Muscle of arm (tissue), 1 donor: ENCODE measurements at regions not wholly inside any gene's neighbourhood (a gene's known extent, or its start where the extent isn't known, plus 50 kb on each side); places are given as distances from the start of the nearest gene placed in this dataset.
"Not testable (repeated sequence)": the region's sequence is repeated elsewhere in the genome, so short reads cannot be mapped to it uniquely, and the experiment has no call there.

Experiments used
- DNase-seq: peaks from one replicate; pipeline ENCODE4 v3.0.0-alpha.2; 2013

DNA sequence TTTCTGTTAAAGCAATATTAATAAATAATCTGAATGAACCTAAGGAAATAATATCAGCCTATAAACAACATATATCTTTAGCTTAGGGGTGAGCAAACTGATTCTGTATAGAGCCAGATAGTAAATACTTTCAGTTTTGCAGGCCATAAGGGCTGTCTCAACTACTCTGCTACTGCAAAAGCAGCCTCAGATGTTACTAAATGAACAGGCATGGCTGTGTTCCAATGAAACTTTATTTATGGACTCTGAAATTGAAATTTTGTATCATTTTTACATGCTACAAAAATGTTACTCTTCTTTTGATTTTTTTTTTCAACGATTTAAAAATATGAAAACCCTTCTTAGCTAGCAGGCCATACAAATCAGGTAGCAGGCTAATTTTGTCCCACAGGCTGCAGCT is 212.8 kb upstream of the PRICKLE2 start:
- DNase-seq, result no peak

DNA sequence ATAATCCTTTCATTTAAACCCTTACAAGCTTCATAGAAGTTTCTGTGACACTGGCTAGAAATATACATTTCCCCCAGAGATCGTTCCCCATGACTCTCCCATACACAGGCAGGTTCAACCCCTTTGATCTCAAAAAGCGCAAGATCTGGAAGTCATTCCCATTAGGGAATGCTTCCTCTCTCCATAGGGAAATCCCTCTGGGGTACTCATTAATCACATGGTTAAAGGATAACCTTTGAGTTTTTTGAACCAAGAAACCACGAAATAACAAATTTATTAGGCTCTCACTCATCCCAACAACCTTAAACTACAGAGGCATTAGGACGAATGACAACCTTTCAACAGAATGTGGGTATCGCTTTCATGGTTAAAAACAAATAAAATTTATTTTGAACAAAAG is 211.9 kb upstream of the PRICKLE2 start:
- no peak for DNase-seq

DNA sequence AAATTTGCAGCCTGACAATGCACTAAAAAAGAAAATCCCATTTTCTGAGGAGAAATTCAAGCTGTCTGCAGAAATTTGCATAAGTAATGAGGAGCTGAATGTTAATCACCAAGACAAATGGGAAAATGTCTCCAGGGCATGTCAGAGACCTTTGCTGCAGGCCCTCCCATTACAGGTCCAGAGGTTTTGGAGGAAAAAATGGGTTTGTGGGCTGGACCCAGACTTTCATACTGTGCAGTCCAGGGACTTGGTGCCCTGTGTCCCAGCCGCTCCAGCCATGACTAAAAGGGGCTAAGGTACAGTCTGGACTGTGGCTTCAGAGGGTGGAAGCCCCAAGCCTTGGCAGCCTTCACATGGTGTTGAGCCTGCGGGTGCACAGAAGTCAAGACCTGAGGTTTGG is 209.8 kb upstream of the PRICKLE2 start:
- not testable (repeated sequence) for DNase-seq

DNA sequence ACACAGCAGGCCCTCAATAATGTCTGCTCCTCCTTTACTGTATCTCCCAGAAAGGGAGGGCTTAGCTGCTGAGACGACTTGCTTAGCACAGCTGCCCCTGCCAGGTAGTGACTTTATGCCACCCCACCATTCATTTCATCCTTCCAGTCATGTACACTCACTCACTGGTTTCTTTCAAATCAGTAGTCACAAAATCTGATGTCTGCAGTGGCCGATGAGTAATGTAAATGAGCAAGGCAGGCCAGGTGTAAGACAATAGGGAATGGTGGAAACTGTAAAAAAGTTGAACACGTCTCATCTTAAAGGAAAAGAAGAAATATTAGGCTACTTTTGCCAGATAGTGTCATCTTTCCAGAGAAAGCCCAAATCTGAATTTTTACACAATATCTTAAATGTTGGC is 207.6 kb upstream of the PRICKLE2 start:
- DNase-seq, result no peak

GRCh38 chr3:64431526-64432091 is 206.3 kb upstream of the PRICKLE2 start:
- DNase-seq, result no peak

DNA sequence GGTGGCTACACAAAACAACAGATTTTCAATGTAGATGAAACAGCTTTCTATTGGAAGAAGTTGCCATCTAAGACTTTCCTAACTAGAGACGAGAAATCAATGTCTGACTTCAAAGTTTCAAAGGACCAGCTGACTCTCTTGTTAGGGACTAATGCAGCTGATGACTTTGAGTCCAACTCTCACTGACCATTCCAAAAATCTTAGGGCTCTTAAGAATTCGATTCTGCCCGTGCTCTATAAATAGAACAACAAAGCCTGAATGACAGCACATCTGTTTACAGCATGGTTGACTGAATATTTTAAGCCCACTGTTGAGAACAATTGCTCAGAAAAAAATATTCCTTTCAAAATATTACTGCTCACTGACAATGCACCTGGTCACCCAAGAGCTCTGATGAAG is 202.4 kb upstream of the PRICKLE2 start:
- no peak for DNase-seq

- DNase-seq, result no peak
Measured at GRCh38 chr3:64426551-64426950, 201.3 kb upstream of the PRICKLE2 start.

GRCh38 chr3:64422932-64423331 is 197.7 kb upstream of the PRICKLE2 start:
- DNase-seq, result no peak

DNA sequence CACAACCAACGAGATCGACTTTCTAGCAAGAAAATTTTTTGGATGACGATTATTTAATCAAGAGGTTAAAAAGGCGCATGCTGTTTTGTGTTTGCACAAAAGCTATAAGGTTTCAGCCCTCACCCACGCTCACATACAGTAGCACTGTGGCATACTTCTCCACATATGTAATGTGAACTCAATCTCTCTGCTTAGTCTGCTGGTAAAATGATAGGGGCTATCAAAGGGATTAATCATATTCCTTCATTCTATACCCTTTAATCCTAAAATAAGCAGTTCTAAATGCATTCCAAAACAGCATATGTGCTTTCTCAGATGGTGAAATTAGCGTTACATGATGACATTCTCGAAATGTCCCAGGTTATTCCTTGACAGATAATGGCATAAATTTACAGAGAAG is 196.9 kb upstream of the PRICKLE2 start:
- no peak for DNase-seq

DNA sequence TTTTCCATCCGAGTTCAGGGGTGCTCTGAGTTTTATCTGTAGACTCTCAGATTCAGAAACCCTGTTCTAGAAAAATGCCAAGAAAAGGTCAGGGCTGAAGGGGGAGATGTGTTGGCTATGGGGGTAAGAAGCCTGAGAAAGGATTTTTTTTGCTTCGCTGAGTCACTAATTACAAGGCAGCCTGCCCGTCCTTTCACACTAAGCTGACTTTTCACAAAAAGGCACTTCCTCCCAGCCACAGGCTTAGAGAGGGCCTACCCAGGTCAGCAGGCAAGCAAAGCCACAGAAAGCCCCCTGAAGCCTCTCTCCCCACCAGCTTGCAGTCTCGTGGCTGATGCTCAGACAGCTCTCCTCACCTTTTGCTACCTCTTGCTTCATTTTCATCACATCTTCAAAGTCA is 192.6 kb upstream of the PRICKLE2 start:
- DNase-seq, result no peak

- DNase-seq, result no peak
Measured at GRCh38 chr3:64414043-64414442, 188.8 kb upstream of the PRICKLE2 start.

GRCh38 chr3:64411101-64411500 is 185.8 kb upstream of the PRICKLE2 start:
- DNase-seq, result no peak

GRCh38 chr3:64410226-64410625 is 185.0 kb upstream of the PRICKLE2 start:
- no peak for DNase-seq

DNA sequence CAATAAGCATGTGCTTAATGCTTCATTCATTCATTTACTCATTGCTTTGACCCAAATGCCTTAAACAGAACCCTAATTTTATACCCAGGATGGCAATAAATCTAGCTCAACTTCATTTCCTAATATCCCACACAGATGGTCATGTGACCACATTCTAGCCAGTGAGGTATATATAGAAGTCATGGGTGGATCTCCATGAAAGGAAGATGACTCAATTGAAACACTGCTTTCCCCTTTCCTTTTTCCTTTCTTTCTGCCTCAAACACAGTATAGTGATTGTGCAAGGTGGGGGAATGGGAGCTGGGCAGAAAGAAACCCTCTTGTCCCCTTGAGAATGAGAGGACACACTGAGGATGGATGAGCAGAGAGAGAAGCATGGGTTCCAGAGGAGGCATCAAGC is 183.5 kb upstream of the PRICKLE2 start:
- no peak for DNase-seq

DNA sequence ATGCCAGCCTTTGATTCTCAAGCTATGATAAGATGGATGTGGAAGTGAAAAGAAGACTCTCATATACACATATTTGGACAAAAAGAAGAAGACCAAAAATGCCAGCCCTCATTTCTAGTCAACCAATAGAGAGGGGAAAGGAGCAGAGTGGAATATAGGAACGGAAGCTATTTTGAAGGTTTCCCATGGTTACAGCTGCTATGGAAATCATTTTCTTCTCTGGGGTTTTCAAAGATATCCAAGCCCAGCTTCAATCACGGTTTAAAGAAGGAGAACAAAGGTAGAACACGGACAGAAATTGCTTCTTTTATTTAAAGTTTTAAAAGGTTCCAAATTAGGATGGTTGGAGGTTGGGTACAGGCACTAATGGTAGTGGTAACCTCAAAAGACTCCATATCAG is 181.0 kb upstream of the PRICKLE2 start:
- DNase-seq, result no peak

DNA sequence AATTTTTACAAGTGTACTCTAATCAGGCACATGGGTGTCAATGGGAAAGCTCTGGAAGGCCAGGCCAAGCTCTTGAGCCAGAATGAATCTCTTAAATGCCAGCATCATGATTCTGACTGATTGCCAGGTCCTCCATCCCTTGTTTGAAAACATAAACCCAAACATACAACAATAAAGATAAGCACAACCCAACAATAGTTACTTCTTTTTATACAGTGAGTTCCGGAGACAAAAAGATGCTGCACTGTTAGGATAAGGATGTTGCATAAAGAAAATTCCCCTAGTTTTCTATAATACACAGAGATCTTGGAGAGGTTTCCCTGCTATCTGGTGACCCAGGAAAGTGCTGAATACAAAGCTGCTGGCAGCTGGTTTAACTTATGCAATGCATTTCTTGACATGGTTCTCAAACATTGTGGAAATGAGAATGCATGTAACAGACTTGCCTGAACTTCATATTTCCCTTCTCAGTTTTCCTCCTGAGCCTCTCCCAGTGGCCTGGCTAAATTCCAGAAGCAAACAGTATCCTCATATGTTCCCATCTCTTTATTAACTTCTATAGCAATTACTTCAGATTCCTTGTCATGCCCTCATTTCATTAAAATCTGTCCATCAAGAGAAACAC is 180.1 kb upstream of the PRICKLE2 start:
- peak; percentile 51 for DNase-seq

DNA sequence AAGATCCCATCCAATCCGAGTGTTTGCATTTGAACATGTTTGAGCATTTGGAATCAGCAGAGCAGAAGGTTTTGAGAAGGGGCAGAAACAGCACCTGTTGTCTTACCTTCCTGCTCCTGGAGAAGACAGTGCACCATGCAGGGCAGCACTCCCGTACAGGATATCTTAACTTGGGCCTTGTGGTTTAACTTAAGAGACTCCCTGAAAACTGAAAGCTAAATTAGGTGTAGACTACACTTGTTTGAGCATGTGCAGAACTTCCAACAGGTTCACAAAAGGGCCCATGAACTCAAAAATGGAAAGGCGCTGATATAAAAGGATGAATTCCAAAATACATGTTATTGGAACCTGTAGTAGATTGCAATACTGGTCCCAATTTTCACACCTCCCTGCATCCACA is 175.4 kb upstream of the PRICKLE2 start:
- no peak for DNase-seq

- peak; percentile 66 for DNase-seq
Measured at GRCh38 chr3:64399205-64399800, 174.0 kb upstream of the PRICKLE2 start.

DNA sequence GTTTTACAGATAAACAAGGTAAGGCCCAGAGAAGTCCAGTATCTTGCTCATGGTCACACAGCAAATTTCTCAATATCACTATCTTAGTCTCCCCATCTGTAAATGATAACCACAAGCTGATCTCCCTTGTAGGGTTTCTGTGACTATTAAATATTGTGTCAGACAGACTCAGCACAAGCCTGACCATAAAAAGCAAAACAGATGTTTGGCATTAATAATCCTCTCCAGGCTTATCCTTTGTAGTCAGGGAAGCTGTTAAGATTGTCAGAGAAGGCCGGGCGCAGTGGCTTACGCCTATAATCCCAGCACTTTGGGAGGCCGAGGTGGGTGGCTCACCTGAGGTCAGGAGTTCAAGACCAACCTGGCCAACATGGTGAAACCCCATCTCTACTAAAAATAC is 173.2 kb upstream of the PRICKLE2 start:
- DNase-seq, result peak; percentile 23

- peak; percentile 18 for DNase-seq
Measured at GRCh38 chr3:64398006-64398405, 172.7 kb upstream of the PRICKLE2 start.

- DNase-seq, result no peak
Measured at GRCh38 chr3:64397573-64397972, 172.3 kb upstream of the PRICKLE2 start.

GRCh38 chr3:64395490-64395889 is 170.2 kb upstream of the PRICKLE2 start:
- no peak for DNase-seq

DNA sequence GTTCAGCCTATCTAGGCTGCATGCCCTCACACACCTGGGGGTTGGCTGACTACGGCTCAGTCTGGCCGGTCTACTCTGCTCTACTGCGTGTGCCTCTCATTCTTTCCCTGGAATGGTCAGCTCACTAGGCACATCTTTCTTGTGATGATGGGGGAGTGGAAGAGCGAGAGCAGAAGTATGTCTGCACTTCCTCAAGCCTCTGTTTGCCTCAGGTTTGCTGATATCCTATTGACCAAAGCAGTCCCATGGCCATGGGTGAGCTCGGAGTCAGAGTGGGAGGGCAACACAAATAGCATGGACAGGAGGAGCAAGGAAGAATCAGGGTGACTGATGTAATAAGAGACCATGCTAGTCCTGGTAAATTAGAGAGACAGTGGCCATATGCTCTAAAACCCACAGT is 167.9 kb upstream of the PRICKLE2 start:
- DNase-seq, result no peak

DNA sequence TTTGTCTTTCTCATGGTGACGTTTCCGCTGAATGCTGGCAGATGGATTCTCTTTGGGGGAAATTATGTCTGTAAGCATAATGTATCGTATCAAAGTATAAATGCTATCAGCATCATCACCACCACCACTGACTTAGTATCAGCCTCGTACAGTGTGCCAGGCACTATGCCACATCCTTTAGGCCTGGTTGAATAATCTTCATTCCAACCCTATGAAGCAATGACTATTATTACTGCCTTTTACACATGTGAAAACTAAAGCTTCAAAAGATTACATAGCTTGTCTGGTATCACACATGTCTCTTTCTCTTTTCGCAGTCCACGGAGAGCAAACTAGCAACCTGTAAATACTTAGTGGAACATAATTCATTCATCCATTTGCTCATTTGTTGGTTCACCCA is 166.7 kb upstream of the PRICKLE2 start:
- no peak for DNase-seq
